Keratinocyte (primary cell): ENCODE measurements at regions not wholly inside any gene's neighbourhood (a gene's known extent, or its start where the extent isn't known, plus 50 kb on each side); places are given as distances from the start of the nearest gene placed in this dataset.

Experiments
- DNase-seq: peaks from one replicate; pipeline ENCODE4 v3.0.0-alpha.2; 2011; ENCODE audit warnings: low read depth, missing footprints, low spot score
- FAIRE-seq: peaks from 2 replicates; lab custom pipeline; 2011; peaks lifted over from hg19 to GRCh38; lab: Jason Lieb, UNC
- H2AFZ ChIP-seq: 2 replicates; pipeline ENCODE4 v1.6.0; 2012; ENCODE audit warnings: low read length, control low read depth, inconsistent platforms; ENCODE audit not compliant: control insufficient read depth
- H3K27ac ChIP-seq: 2 replicates; pipeline ENCODE4 v1.5.1; 2011; ENCODE audit warnings: low read length; ENCODE audit not compliant: control insufficient read depth, insufficient read depth
- H3K27me3 ChIP-seq: 3 replicates; pipeline ENCODE4 v1.6.0; 2011; ENCODE audit warnings: low read length; ENCODE audit not compliant: control insufficient read depth, insufficient read depth; ENCODE audit errors: extremely low read depth
- H3K36me3 ChIP-seq, 2 experiments: 2 replicates in 1 of 2; 3 replicates in 1 of 2; pipeline ENCODE4 v1.5.1; 2011; ENCODE audit warnings: low read length in 2 of 2, mild to moderate bottlenecking in 1 of 2; ENCODE audit not compliant: control insufficient read depth in 2 of 2, insufficient read depth in 2 of 2; ENCODE audit errors: extremely low read depth in 1 of 2
- H3K4me1 ChIP-seq: 3 replicates; pipeline ENCODE4 v1.5.1; 2011; ENCODE audit warnings: low read length; ENCODE audit not compliant: control insufficient read depth, insufficient read depth; ENCODE audit errors: extremely low read depth
- H3K4me2 ChIP-seq: 3 replicates; pipeline ENCODE4 v1.6.0; 2011; ENCODE audit warnings: low read depth, low read length; ENCODE audit not compliant: control insufficient read depth, insufficient read depth; ENCODE audit errors: extremely low read depth
- H3K4me3 ChIP-seq, 3 experiments: fragments of 200-600 bp in 1 of 3; sonication (generic) in 1 of 3; 2 replicates in 2 of 3; 3 replicates in 1 of 3; pipeline ENCODE4 v1.5.1; 2011 to 2016; ENCODE audit warnings: low read length in 3 of 3, mild to moderate bottlenecking in 3 of 3, control low read depth in 2 of 3, inconsistent platforms in 1 of 3, low read depth in 1 of 3, mixed read lengths in 1 of 3, mixed run types in 1 of 3, moderate library complexity in 1 of 3; ENCODE audit not compliant: control insufficient read depth in 2 of 3, insufficient read depth in 2 of 3; ENCODE audit errors: extremely low read depth in 1 of 3
- H3K79me2 ChIP-seq: 2 replicates; pipeline ENCODE4 v1.6.0; 2012; ENCODE audit warnings: low read length; ENCODE audit not compliant: control insufficient read depth, insufficient read depth
- H3K9ac ChIP-seq: 3 replicates; pipeline ENCODE4 v1.6.0; 2011; ENCODE audit warnings: low read length; ENCODE audit not compliant: control insufficient read depth, insufficient read depth; ENCODE audit errors: extremely low read depth
- H3K9me1 ChIP-seq: 3 replicates; pipeline ENCODE4 v1.6.0; 2011; ENCODE audit warnings: low read length; ENCODE audit not compliant: control insufficient read depth, insufficient read depth; ENCODE audit errors: extremely low read depth
- H3K9me3 ChIP-seq: 2 replicates; pipeline ENCODE4 v1.5.1; 2012; ENCODE audit warnings: low read depth, low read length; ENCODE audit not compliant: control insufficient read depth
- H4K20me1 ChIP-seq: 3 replicates; pipeline ENCODE4 v1.6.0; 2011; ENCODE audit warnings: low read length; ENCODE audit not compliant: control insufficient read depth, insufficient read depth; ENCODE audit errors: extremely low read depth
- EZH2 ChIP-seq: IDR thresholded peaks from one replicate; pipeline ENCODE4 v1.6.1; 2012; ENCODE audit warnings: inconsistent platforms, mild to moderate bottlenecking, low read length, moderate library complexity
- dilution Hi-C: fragments of 300-500 bp; cut with MboI; formaldehyde crosslinking; loops from one replicate; pipeline ENCODE4 v1.7.0; 2020; ENCODE audit warnings: low sequenced_read_pairs; ENCODE audit not compliant: extremely low pct_ligation_motif_present
- TF ChIP-seq, protein P1 (sequence below), 3 experiments: IDR thresholded peaks in 1 of 3; conservative IDR thresholded peaks in 1 of 3; optimal IDR thresholded peaks in 1 of 3; 2 replicates in 2 of 3; 3 replicates in 1 of 3; pipeline versions ENCODE3 to v1.5.1; 2011; ENCODE audit warnings: low read length in 3 of 3, mild to moderate bottlenecking in 3 of 3, moderate library complexity in 2 of 3, control low read depth in 1 of 3, inconsistent platforms in 1 of 3; ENCODE audit not compliant: insufficient read depth in 2 of 3; ENCODE audit errors: extremely low read depth in 1 of 3

DNA sequence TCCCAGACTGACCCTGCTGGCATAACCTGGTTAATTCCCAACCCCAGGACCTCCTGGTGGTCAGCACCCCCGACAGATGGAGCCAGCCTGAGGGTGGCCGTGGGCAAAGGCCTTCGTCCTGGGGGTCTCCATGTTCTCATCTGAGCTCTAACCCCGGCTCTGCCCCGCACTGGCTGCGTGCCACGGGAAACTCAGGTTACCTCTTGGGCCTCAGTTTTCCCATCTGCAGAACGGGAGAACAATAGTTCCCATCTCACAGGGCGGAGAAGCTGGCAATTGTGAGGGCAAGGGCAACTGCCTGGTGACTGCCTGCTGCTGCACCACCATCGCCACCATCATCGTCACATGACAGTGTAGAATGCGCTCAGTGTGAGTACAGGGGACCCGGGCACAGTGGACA, 77.9 kb downstream of the RFLNA start:
- H3K27me3 ChIP-seq, result no peaks in the 10 kb centered on the region
- H3K4me2 ChIP-seq, result no peak overlapping the region
- H3K9ac ChIP-seq, result no peak overlapping the region
- H3K27ac ChIP-seq, result no peak overlapping the region
- dilution Hi-C loops, result no loop called here
- TF ChIP-seq EZH2, result no peak
- TF ChIP-seq, protein P1, sequence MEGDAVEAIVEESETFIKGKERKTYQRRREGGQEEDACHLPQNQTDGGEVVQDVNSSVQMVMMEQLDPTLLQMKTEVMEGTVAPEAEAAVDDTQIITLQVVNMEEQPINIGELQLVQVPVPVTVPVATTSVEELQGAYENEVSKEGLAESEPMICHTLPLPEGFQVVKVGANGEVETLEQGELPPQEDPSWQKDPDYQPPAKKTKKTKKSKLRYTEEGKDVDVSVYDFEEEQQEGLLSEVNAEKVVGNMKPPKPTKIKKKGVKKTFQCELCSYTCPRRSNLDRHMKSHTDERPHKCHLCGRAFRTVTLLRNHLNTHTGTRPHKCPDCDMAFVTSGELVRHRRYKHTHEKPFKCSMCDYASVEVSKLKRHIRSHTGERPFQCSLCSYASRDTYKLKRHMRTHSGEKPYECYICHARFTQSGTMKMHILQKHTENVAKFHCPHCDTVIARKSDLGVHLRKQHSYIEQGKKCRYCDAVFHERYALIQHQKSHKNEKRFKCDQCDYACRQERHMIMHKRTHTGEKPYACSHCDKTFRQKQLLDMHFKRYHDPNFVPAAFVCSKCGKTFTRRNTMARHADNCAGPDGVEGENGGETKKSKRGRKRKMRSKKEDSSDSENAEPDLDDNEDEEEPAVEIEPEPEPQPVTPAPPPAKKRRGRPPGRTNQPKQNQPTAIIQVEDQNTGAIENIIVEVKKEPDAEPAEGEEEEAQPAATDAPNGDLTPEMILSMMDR (optimal IDR thresholded peaks at IDR 0.05 in 1 of 3, IDR thresholded peaks at IDR 0.05 in 1 of 3, conservative IDR thresholded peaks at IDR 0.05 in 1 of 3; ENCODE audit: extremely low read depth in 1 of 3, insufficient read depth in 2 of 3, low read length in 3 of 3), result no peak
- H3K9me3 ChIP-seq, result no peaks in the 10 kb centered on the region
- no peaks in the 10 kb centered on the region for H3K79me2 ChIP-seq
- no peak overlapping the region for H3K4me3 ChIP-seq
- H3K36me3 ChIP-seq, result peaks cover 18 to 41% of the 10 kb centered on the region in 2 experiments
- H2AFZ ChIP-seq, result no peak overlapping the region
- no peaks in the 10 kb centered on the region for H3K9me1 ChIP-seq
- FAIRE-seq (no peak), DNase-seq (no peak)
- H4K20me1 ChIP-seq, result peaks cover 4% of the 10 kb centered on the region
- H3K4me1 ChIP-seq, result peaks cover 6% of the 10 kb centered on the region

GRCh38 chr12:124371970-124372555, 77.2 kb downstream of the RFLNA start:
- Histone ChIP-seq H3K4me3 (no peak overlapping the region), H3K27me3 (no peaks in the 10 kb centered on the region), H3K4me2 (no peak overlapping the region), H3K36me3 (peaks cover 17 to 38% of the 10 kb centered on the region in 2 experiments), H3K27ac (no peak overlapping the region), H4K20me1 (peaks cover 4% of the 10 kb centered on the region), H3K4me1 (peaks cover 6% of the 10 kb centered on the region), H3K9me1 (no peaks in the 10 kb centered on the region), H3K9ac (no peak overlapping the region), H3K79me2 (no peaks in the 10 kb centered on the region), H2AFZ (no peak overlapping the region), H3K9me3 (no peaks in the 10 kb centered on the region)
- no peak for FAIRE-seq
- no peak for DNase-seq
- TF ChIP-seq, protein P1 (optimal IDR thresholded peaks at IDR 0.05 in 1 of 3, IDR thresholded peaks at IDR 0.05 in 1 of 3, conservative IDR thresholded peaks at IDR 0.05 in 1 of 3; ENCODE audit: extremely low read depth in 1 of 3, insufficient read depth in 2 of 3, low read length in 3 of 3), result no peak
- TF ChIP-seq EZH2, result no peak
- dilution Hi-C loops, result no loop called here
